HL-60 (cell line): ENCODE measurements at regions not wholly inside any gene's neighbourhood (a gene's known extent, or its start where the extent isn't known, plus 50 kb on each side); places are given as distances from the start of the nearest gene placed in this dataset.
"Not testable (repeated sequence)": the region's sequence is repeated elsewhere in the genome, so short reads cannot be mapped to it uniquely, and the experiment has no call there.

Experiments
- DNase-seq, 2 experiments: peaks; one replicate each; pipeline ENCODE4 v3.0.0-alpha.2; 2010 to 2020; ENCODE audit warnings: low read depth in 1 of 2, low spot score in 1 of 2
- H3K27ac ChIP-seq: fragments of 250-450 bp; sonication (Bioruptor Pico); replicated peaks from 2 replicates; pipeline ENCODE4 v1.5.1; 2020; ENCODE audit warnings: mild to moderate bottlenecking, moderate library complexity
- H3K27me3 ChIP-seq: fragments of 250-450 bp; sonication (Bioruptor Pico); 2 replicates; pipeline ENCODE4 v1.5.1; 2021; ENCODE audit warnings: mild to moderate bottlenecking, moderate library complexity; ENCODE audit not compliant: insufficient read depth, poor library complexity, severe bottlenecking
- H3K4me3 ChIP-seq: replicated peaks from 2 replicates; pipeline ENCODE4 v1.5.1; 2011; ENCODE audit warnings: mild to moderate bottlenecking, control low read depth, low read length; ENCODE audit not compliant: insufficient read depth
- CTCF ChIP-seq: IDR thresholded peaks from one replicate; pipeline ENCODE4 v1.5.1; 2011; ENCODE audit warnings: low read length, control low read depth, inconsistent platforms; ENCODE audit not compliant: insufficient read depth
- GABPA ChIP-seq: IDR thresholded peaks from 2 replicates; pipeline ENCODE4 v1.6.1; 2012; ENCODE audit warnings: low read depth
- POLR2AphosphoS5 ChIP-seq: IDR thresholded peaks from 2 replicates; pipeline ENCODE4 v1.6.1; 2012; ENCODE audit warnings: low read depth
- REST ChIP-seq: IDR thresholded peaks from 2 replicates; pipeline ENCODE4 v1.6.1; 2012; ENCODE audit warnings: low read depth; ENCODE audit not compliant: insufficient replicate concordance
- SPI1 ChIP-seq: IDR thresholded peaks from 2 replicates; pipeline ENCODE4 v1.6.1; 2012; ENCODE audit warnings: low read depth, mild to moderate bottlenecking, borderline replicate concordance

GRCh38 chr21:22355949-22356348 lies 1357.7 kb downstream of the NCAM2 start:
- H3K27me3 ChIP-seq, result no peaks in the 10 kb centered on the region
- no peak for DNase-seq
- no peak overlapping the region for H3K27ac ChIP-seq
- TF ChIP-seq POLR2AphosphoS5 (no peak), SPI1 (no peak), REST (no peak), CTCF (no peak), GABPA (no peak)
- no peak overlapping the region for H3K4me3 ChIP-seq

GRCh38 chr21:22356663-22357062 lies 1358.5 kb downstream of the NCAM2 start:
- Histone ChIP-seq H3K4me3 (no peak overlapping the region), H3K27ac (no peak overlapping the region), H3K27me3 (no peaks in the 10 kb centered on the region)
- TF ChIP-seq SPI1 (no peak), REST (no peak), GABPA (no peak), CTCF (no peak), POLR2AphosphoS5 (no peak)
- no peak for DNase-seq

GRCh38 chr21:22359599-22359998 lies 1361.4 kb downstream of the NCAM2 start:
- H3K27me3 ChIP-seq, H3K27ac ChIP-seq: not testable (repeated sequence)

GRCh38 chr21:22363504-22363903 lies 1365.3 kb downstream of the NCAM2 start:
- no peak overlapping the region for H3K4me3 ChIP-seq
- no peak for DNase-seq
- H3K27me3 ChIP-seq, result no peaks in the 10 kb centered on the region
- TF ChIP-seq POLR2AphosphoS5 (no peak), CTCF (no peak), REST (no peak), SPI1 (no peak), GABPA (no peak)
- no peak overlapping the region for H3K27ac ChIP-seq

More at GRCh38 chr21:22359599-22359998, 1361.4 kb downstream of the NCAM2 start:
- not testable (repeated sequence) for H3K4me3 ChIP-seq, DNase-seq
